ENCODE measurements at regions not wholly inside any gene's neighbourhood (a gene's known extent, or its start where the extent isn't known, plus 50 kb on each side); places are given as distances from the start of the nearest gene placed in this dataset.

DNA sequence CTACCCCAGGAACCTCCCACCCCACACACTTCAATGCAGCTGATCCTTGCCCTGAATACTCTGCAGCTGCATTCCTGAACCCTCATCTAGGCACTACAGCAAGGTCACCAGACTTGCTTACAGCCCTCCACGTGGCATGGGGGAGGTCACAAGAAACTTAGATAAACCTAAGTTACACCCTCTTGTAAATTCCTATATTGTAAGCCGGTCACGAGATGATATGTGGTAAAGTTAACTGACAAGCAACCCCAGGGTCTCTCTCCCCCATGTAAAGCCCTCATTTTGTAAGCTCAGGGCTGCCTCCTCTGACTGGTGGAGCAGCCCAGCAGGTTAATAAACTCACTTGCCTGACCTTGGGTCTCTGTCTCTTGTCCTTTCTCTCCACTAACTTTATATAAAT is 570.7 kb downstream of the PCDH7 start:
- DNase-seq (ENCODE audit: extremely low read depth in 1 of 11, low read depth in 9 of 11, low spot score in 4 of 11) = no peak

DNA sequence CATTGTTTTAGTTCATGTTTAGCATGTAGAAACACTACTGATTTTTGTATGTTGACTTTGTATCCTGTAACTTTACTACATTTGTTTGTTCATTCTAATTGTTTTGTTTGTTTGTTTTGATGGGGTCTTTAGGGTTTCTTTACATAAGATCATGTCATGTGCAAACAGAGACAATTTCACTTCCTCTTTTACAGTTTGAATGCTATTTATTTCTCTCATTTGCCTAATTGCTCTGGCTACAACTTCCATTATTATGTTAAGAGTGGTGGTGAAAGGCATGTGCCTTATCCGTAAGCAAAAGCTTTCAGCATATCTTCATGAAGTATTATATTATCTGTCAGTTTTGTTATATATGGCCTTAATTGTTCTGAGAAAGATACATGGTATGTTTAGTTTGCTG is 571.1 kb downstream of the PCDH7 start:
- DNase-seq (ENCODE audit: extremely low read depth in 1 of 11, low read depth in 9 of 11, low spot score in 4 of 11) = no peak

- no peak for DNase-seq (ENCODE audit: extremely low read depth in 1 of 11, low read depth in 9 of 11, low spot score in 4 of 11)
These were observed 574.7 kb downstream of the PCDH7 start for GRCh38 chr4:31294655-31295480.

DNA sequence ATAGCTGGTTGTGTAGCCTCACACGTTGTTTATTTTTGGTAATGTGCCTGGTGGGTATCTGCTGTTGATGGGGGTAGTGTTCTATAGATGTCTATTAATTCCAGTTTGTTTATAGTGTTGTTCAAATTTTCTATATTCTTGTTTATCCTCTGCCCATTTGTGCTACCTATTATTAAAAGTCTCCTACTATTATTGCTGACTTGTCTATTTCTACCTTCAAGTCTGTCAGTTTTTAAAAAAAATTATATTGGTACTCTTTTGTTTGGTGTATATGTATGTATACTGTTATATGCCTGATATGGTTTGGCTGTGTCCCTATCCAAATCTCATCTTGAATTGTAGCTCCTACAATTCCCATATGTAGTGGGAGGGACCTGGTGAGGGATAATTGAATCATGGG is 578.6 kb downstream of the PCDH7 start:
- DNase-seq (ENCODE audit: extremely low read depth in 1 of 11, low read depth in 9 of 11, low spot score in 4 of 11) = no peak

DNA sequence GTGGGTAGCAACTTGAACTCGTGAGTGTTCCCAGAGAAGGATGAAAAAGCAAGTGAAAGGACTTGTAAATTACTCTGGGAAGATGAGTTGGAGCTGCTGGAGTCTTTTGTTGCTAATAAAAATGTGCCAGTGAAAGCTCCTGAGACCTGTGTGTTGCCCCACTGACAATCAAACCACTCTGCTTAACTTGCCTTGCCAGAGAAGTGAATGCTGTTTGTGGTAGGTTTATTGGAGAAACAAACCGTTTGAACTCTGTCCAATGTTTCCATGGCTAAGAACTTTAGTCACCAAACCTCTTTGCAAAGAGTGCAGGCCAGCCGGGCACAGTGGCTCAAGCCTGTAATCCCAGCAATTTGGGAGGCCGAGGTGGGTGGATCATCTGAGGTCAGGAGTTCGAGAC is 586.9 kb downstream of the PCDH7 start:
- DNase-seq (ENCODE audit: extremely low read depth in 1 of 11, low read depth in 9 of 11, low spot score in 4 of 11) = no peak

DNA sequence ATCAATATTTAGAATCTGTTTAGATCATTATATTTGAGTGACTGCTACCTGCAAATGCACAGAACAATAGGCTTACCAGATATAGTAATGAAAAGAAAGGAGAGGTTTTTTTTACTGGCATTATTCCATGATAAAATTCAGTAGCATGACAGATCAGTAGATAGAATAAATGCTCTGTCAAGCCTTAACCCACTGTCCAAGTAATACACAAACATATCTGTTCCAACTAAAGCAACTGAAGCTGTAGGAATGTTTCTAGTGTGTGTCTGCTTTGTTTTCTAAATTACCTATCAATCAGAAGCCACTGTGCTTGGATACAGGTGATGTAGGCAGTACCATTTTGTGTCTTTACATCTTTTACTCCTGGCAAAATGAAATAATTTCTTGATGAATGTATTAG is 604.6 kb downstream of the PCDH7 start:
- no peak for DNase-seq (ENCODE audit: extremely low read depth in 1 of 11, low read depth in 9 of 11, low spot score in 4 of 11)

- no peak for DNase-seq (ENCODE audit: extremely low read depth in 1 of 11, low read depth in 9 of 11, low spot score in 4 of 11)
These were observed 605.1 kb downstream of the PCDH7 start for GRCh38 chr4:31325300-31325699.

GRCh38 chr4:31327031-31327430 is 606.9 kb downstream of the PCDH7 start:
- DNase-seq (ENCODE audit: extremely low read depth in 1 of 11, low read depth in 9 of 11, low spot score in 4 of 11) = no peak

DNA sequence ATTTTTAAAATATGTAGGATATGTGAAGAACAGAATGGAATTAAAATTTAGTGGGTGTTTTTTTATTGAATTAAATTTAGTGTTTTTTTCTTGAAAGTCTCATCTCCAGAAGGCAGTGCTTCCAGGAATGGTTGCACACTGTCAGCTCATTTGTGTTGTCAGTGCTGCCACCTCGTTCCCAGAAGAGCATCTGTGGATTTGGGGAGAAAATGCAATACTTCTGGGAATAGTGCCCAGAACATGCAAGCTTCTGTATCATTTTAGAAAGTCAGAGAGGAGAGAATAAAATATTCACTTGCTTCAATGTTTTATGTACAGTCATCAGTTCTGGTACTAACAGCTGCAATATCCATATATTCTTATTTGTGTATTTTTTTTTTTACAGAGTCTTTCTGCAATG is 608.8 kb downstream of the PCDH7 start:
- no peak for DNase-seq (ENCODE audit: extremely low read depth in 1 of 11, low read depth in 9 of 11, low spot score in 4 of 11)

DNA sequence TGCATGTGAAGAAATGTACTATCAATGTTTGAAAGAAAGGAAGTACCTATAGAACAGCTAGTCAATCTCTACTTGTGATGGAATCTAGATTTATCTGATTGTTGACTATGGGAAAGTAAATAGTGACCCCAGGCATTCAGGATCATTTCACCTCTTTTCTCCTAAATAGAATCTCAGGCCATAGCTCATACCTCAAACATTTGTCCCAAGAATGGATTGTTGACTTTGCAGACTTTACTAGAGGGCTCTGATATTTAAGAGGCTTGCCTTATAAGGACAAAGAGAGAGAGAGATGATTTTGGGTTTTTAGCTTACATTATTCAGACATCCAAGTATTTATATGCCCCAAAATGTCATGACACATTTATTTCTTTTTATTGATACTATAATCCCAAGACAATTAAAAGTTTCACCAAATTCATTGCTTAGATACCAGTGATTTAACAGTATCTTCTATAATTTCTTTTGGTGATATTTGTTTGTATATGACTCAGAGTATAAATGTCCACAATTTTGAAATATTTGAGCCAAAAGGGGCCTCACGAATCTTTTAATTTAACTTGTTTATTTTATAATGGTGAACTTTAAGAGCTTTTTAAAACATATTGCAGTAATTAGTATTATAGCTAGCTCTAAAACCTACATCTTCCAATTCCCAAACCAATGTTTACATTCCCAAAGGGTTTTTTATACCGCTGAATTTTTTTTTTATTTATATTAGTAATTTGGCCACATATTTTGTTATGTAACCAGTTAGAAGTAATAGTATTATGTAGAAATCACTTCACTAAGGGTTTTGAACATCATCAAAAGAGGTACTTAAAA is 614.1 kb downstream of the PCDH7 start:
- DNase-seq (ENCODE audit: extremely low read depth in 1 of 11, low read depth in 9 of 11, low spot score in 4 of 11) = no peak

DNA sequence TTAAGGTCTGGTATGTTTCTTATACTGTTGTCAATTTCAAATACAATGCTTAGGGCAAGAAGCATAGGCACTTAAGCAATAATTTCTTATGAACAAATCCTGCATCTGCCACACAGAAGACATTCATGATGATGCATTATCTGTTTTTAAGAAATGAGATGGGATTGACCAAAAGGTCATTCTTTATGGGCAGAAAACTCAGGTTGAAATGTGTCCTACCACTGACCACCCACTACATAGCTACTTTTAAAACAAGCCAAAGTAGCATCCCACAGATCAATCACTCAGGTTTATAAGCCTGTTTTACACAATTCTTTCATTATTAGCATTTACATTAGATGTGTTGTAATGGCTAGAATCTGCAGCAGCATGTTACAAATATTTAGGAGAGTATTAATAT is 617.8 kb downstream of the PCDH7 start:
- no peak for DNase-seq (ENCODE audit: extremely low read depth in 1 of 11, low read depth in 9 of 11, low spot score in 4 of 11)

DNA sequence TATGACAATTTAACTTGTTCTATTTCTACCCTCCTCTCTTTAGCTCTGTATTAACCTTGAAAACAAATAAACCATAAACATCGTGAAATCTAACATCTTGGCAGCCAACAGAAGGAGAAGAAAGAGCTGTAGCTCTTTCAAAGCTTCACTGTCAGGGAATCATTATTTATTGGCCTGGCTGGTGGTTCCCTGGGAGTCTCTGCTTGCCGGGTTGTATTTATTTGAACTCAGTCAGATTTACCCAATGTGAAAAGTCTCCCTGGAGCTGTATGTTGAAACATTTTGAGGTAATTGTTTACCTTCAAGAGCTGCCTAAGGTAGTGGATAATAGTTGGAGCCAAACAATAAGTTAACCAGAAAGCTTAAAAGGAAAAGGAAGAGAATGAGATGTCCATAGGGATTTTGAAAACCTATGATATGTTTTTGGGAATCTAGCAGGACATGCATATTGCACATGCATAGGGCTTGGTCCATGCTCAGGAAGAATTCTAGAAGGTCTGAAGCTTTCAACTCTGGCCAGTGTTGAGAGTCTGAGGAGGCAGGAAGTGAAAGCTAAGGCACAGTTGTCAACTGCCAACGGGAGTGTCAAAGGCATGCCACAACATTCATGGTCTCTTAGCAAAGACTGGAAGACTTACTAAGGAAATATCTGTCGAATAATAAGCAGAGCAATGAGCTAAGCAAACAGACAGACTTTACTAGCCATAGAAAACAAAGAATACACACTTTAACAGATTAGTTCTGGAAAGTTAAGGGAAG is 621.6 kb downstream of the PCDH7 start:
- no peak for DNase-seq (ENCODE audit: extremely low read depth in 1 of 11, low read depth in 9 of 11, low spot score in 4 of 11)

DNA sequence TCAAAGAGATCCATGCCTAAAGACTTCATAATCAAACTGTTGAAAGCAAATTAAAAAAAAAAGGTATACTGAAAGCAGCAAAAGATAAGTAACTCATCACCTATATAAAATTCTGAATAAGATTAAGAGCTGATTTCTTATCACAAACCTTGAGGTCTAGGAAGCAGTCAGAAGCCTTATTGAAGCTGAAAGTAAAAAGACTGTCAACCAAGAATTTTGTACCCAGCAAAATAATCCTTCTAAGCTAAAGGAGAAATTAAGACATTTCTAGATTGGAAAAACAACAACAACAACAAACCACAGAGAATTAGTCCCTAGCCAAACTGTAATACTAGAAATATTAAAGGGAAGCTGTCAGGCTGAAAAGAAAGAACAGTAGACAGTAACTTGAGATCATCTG is 622.9 kb downstream of the PCDH7 start:
- no peak for DNase-seq (ENCODE audit: extremely low read depth in 1 of 11, low read depth in 9 of 11, low spot score in 4 of 11)

DNA sequence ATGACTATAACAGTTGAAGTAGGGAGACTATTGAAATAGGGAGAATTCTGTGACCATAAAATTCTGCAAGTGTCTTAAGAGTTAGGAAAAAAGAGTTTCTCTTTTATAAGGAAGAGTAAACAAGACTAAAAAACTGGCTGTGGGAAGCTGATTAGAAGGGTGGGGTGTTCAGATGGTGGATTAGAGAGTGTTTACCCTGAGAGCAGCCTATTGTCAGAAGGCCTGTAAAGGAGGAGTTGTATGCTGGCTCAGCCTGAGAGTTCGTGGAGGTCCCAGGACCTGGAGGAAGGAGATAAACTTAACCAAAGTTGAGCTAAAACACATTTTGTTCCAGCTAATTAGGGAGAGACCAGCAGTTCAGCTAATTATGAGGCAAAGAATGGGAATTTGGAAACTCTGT is 629.7 kb downstream of the PCDH7 start:
- no peak for DNase-seq (ENCODE audit: extremely low read depth in 1 of 11, low read depth in 9 of 11, low spot score in 4 of 11)

GRCh38 chr4:31351695-31352094 is 631.5 kb downstream of the PCDH7 start:
- DNase-seq (ENCODE audit: extremely low read depth in 1 of 11, low read depth in 9 of 11, low spot score in 4 of 11) = no peak

DNA sequence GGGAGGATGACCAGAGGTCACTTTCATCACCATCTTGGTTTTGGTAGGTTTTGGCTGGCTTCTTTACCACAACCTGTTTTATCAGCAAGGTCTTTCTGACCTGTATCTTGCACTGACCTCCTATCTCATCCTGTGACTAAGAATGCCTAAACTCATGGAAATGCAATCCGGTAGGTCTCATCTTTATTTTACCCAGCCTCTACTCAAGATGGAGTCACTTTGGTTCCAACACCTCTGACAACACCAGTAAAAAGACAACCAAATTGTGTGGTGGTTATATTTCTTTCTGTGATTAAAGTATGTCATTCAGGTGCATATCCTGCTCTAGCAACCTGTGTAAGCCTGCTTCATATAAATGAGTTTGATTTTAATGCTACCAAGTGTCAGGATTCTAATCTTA is 636.7 kb downstream of the PCDH7 start:
- no peak for DNase-seq (ENCODE audit: extremely low read depth in 1 of 11, low read depth in 9 of 11, low spot score in 4 of 11)

GRCh38 chr4:31360786-31361185 is 640.6 kb downstream of the PCDH7 start:
- DNase-seq (ENCODE audit: extremely low read depth in 1 of 11, low read depth in 9 of 11, low spot score in 4 of 11) = no peak

DNA sequence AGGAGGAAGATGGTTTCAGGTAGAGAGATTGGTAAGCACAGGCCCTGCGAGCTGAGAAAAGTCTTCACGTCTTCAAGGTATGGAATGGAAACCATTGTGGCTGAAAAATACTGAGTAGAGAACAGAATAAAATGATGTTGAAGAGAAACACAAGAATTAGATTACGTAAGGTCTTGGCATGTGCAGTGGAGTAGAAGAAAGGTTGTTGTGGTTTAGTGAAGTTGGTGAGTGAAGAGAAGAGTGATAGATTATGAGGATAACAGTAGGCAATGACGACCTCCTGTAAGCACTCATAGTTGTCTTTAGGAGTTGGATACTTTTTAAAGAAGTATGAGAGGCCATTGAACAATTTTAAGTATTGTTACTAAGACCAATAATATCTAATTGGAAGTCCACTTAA is 642.6 kb downstream of the PCDH7 start:
- DNase-seq (ENCODE audit: extremely low read depth in 1 of 11, low read depth in 9 of 11, low spot score in 4 of 11) = no peak

DNA sequence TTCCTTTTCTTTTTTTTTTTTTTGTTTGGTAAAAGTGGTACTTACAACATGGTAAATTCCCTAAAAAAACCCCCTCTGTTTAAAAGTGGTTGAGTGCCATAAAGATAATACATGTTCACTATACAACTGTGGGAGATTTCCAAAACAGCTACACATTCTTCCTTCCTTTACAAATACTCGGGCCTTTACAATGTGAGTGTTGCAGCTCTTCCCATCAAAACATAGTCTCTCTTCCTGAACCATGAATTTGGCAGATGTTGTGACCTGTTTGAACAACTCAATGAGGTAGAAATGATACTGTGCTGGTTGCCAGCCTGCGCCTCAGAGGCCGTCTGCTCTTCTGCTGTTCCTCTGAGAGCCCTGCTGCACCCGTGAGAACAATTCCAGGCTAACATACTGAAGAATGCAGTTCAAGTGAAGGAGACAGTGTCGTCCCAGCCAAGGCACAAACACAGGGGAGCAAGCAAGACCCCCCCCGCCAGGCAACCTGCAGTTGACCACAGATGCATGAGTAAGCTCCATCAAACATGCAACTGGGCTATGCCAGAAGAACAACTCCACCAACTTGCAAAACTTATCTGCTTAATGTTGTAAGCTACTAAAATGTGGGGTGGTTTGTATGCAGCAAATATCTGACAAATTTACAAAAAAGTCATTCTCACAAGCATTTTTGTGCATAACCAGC is 645.0 kb downstream of the PCDH7 start:
- DNase-seq (ENCODE audit: extremely low read depth in 1 of 11, low read depth in 9 of 11, low spot score in 4 of 11) = no peak
